MM.1S (cell line): ENCODE measurements at regions not wholly inside any gene's neighbourhood (a gene's known extent, or its start where the extent isn't known, plus 50 kb on each side); places are given as distances from the start of the nearest gene placed in this dataset.

Experiments used
- DNase-seq: peaks from one replicate; pipeline ENCODE4 v3.0.0-alpha.2; 2015
- H2AFZ ChIP-seq: fragments of 300-600 bp; sonication (generic); 2 replicates; pipeline ENCODE4 v1.6.0; 2016; ENCODE audit warnings: antibody characterized with exemption, low read length
- H3F3A ChIP-seq: fragments of 300-600 bp; sonication (generic); 2 replicates; pipeline ENCODE4 v1.6.1; 2016; ENCODE audit warnings: mild to moderate bottlenecking, antibody characterized with exemption, low read length, moderate library complexity, mixed read lengths; ENCODE audit not compliant: insufficient read depth
- H3K27ac ChIP-seq: fragments of 300-600 bp; sonication (generic); 2 replicates; pipeline ENCODE4 v1.5.1; 2016; ENCODE audit warnings: mild to moderate bottlenecking, low read length
- H3K27me3 ChIP-seq: fragments of 300-600 bp; sonication (generic); replicated peaks from 2 replicates; pipeline ENCODE4 v1.6.0; 2016; ENCODE audit warnings: low read length; ENCODE audit not compliant: insufficient read depth
- H3K36me3 ChIP-seq: fragments of 300-600 bp; sonication (generic); replicated peaks from 2 replicates; pipeline ENCODE4 v1.6.1; 2016; ENCODE audit warnings: mild to moderate bottlenecking, low read length, mixed read lengths; ENCODE audit not compliant: insufficient read depth
- H3K4me1 ChIP-seq: fragments of 300-600 bp; sonication (generic); 2 replicates; pipeline ENCODE4 v1.6.1; 2016; ENCODE audit warnings: low read length, mixed read lengths
- H3K4me2 ChIP-seq: fragments of 300-600 bp; sonication (generic); 2 replicates; pipeline ENCODE4 v1.6.0; 2016; ENCODE audit warnings: low read depth, low read length
- H3K4me3 ChIP-seq: fragments of 300-600 bp; sonication (generic); 2 replicates; pipeline ENCODE4 v1.5.1; 2016; ENCODE audit warnings: low read length, mixed read lengths
- H3K79me2 ChIP-seq: fragments of 300-600 bp; sonication (generic); 2 replicates; pipeline ENCODE4 v1.6.1; 2016; ENCODE audit warnings: mixed run types, low read length, mixed read lengths
- H3K9ac ChIP-seq: fragments of 300-600 bp; sonication (generic); 2 replicates; pipeline ENCODE4 v1.6.1; 2016; ENCODE audit warnings: low read length, mixed read lengths
- H3K9me2 ChIP-seq: fragments of 300-600 bp; sonication (generic); replicated peaks from 2 replicates; pipeline ENCODE4 v1.6.1; 2016; ENCODE audit warnings: mild to moderate bottlenecking, low read length, mixed read lengths; ENCODE audit not compliant: insufficient read depth
- H3K9me3 ChIP-seq: fragments of 300-600 bp; sonication (generic); replicated peaks from 2 replicates; pipeline ENCODE4 v1.6.1; 2016; ENCODE audit warnings: mild to moderate bottlenecking, low read length, mixed read lengths; ENCODE audit not compliant: insufficient read depth
- H4K20me1 ChIP-seq: fragments of 300-600 bp; sonication (generic); 2 replicates; pipeline ENCODE4 v1.6.1; 2016; ENCODE audit warnings: mild to moderate bottlenecking, low read length, moderate library complexity, mixed read lengths; ENCODE audit not compliant: insufficient read depth
- EZH2 ChIP-seq: fragments of 300-600 bp; sonication (generic); optimal IDR thresholded peaks from 2 replicates; pipeline ENCODE3; 2017; ENCODE audit warnings: low read depth, mild to moderate bottlenecking, antibody characterized with exemption, low read length, mixed read lengths
- EZH2phosphoT487 ChIP-seq: fragments of 300-600 bp; sonication (generic); IDR thresholded peaks from 2 replicates; pipeline ENCODE4 v1.6.1; 2018; ENCODE audit warnings: antibody characterized with exemption, low read length
- TF ChIP-seq, protein P1 (sequence below): fragments of 300-600 bp; sonication (generic); IDR thresholded peaks from 2 replicates; pipeline ENCODE4 v1.5.1; 2016; ENCODE audit warnings: antibody characterized with exemption, low read length, mixed read lengths

DNA sequence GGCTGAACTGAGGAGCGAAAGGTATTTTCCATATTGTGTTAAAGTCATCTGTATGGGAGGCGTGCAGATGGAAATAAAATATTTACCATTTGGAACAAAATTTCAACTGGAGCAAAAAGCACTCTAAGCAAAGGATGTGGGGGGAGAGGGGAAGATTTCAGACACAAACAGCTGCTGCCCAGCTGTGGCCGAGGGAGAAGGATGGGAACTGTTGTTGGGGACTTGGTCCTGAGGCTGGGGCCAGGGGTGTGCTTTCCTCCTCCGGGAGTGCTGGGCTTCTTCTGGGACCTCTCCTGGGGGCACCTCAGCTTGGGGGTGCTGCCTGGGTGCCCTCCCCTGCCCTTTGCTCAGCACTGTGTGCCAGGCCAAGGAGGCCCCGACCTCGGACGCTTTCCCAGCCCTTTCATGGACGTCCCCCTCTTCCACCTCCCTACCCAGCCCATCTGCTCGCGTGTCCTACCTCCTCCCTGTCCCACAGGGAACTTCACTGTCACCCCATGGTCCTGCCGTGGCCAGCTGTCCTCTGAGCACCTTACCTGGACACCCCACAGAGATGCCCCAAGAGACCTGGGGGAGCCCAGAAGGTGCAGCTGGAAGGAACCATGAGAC lies 101.9 kb upstream of the COL5A1 start:
- Histone ChIP-seq H3K4me3 (no peak overlapping the region), H4K20me1 (no peaks in the 10 kb centered on the region), H2AFZ (no peak overlapping the region), H3K4me1 (no peaks in the 10 kb centered on the region), H3K9ac (no peak overlapping the region), H3K36me3 (no peaks in the 10 kb centered on the region), H3K9me2 (no peaks in the 10 kb centered on the region), H3K79me2 (no peaks in the 10 kb centered on the region), H3K27me3 (peaks cover 98% of the 10 kb centered on the region), H3K4me2 (no peak overlapping the region), H3F3A (no peaks in the 10 kb centered on the region), H3K9me3 (no peaks in the 10 kb centered on the region), H3K27ac (no peak overlapping the region)
- TF ChIP-seq EZH2phosphoT487 (no peak), EZH2 (no peak)
- TF ChIP-seq, protein P1, sequence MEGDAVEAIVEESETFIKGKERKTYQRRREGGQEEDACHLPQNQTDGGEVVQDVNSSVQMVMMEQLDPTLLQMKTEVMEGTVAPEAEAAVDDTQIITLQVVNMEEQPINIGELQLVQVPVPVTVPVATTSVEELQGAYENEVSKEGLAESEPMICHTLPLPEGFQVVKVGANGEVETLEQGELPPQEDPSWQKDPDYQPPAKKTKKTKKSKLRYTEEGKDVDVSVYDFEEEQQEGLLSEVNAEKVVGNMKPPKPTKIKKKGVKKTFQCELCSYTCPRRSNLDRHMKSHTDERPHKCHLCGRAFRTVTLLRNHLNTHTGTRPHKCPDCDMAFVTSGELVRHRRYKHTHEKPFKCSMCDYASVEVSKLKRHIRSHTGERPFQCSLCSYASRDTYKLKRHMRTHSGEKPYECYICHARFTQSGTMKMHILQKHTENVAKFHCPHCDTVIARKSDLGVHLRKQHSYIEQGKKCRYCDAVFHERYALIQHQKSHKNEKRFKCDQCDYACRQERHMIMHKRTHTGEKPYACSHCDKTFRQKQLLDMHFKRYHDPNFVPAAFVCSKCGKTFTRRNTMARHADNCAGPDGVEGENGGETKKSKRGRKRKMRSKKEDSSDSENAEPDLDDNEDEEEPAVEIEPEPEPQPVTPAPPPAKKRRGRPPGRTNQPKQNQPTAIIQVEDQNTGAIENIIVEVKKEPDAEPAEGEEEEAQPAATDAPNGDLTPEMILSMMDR: no peak
- DNase-seq: no peak

DNA sequence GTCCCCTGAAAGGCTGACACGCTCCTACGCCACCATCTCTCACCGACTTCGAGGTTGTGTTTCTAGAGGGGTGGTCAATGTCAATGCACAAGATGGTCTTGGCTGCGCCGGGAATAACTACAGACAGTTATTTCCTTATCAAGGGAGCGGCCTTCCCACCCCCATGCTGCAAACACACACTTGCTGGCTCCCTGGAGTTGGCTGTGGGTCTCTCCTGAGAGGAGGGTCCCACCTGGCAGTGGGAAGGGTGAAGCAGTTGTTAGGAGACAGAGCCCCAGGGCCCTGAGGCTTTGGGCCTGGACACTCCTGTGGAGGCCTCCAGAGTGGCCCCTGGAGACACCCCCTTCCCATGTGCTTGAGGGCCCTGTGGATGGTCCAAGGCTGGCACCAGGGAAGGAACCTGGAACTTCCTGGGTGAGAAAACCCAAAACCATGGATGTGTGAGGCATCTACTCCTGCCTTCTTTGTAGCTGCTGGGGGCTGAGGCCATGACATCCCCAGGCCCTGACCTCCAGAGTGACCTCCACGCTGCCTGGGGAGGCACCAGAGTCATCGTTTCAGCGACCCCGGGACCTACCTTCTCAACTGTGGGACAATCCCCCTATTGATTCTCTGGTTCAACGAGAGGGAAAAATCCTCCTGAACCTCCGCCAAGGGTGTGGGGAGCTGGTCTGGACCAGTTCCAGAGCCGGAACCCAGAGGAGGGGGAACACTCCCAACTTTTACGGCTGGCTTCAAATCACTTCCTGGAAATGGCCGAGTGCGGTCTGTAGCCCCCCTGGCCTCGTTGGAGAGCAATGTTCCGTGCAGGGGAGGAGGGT lies 101.1 kb upstream of the COL5A1 start:
- Histone ChIP-seq H3K79me2 (no peaks in the 10 kb centered on the region), H3K4me1 (no peaks in the 10 kb centered on the region), H3K36me3 (no peaks in the 10 kb centered on the region), H3K27ac (no peak overlapping the region), H3K27me3 (peaks cover 98% of the 10 kb centered on the region), H3K4me2 (no peak overlapping the region), H3K9me2 (no peaks in the 10 kb centered on the region), H3K9ac (no peak overlapping the region), H4K20me1 (no peaks in the 10 kb centered on the region), H3F3A (no peaks in the 10 kb centered on the region), H3K4me3 (no peak overlapping the region), H3K9me3 (no peaks in the 10 kb centered on the region), H2AFZ (no peak overlapping the region)
- no peak for TF ChIP-seq EZH2phosphoT487
- no peak for TF ChIP-seq EZH2
- TF ChIP-seq, protein P1: no peak
- DNase-seq: no peak

DNA sequence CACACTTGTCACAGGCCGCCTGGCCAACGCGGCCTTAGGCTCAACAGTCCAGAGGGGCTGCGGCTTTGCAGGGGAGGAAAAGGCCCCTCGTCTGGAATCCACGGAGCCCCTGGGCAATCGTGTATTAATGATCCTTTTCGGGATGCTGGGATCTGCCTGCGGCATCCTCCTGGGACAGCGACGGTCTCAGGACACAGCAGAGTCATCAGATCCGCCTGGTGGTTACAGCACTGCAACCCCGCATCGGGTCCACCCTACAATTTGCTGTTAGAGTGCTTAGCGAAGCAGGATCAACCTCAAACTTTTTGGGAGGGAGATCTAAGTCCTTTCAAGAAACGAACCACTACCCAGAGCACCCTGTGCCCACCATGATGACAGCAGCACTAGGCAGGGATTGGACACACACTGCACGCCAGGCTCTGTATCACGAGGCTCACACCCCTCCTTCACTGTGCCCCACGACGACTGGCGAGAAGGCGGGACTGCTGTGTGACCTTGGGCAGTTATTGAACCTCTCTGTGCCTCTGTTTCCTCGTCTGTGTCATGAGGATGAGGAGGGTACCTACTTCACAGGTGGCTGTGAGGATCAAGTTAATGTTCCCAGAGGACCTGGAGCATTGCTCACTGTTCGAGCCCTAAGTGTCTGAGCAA lies 100.4 kb upstream of the COL5A1 start:
- H3K4me3 ChIP-seq: no peak overlapping the region

More for the DNA sequence above, 100.4 kb upstream of the COL5A1 start:
- H3F3A ChIP-seq: no peaks in the 10 kb centered on the region
- no peaks in the 10 kb centered on the region for H3K9me2 ChIP-seq
- H3K4me1 ChIP-seq: no peaks in the 10 kb centered on the region
- H3K79me2 ChIP-seq: no peaks in the 10 kb centered on the region
- TF ChIP-seq EZH2phosphoT487 (no peak), EZH2 (no peak)
- TF ChIP-seq, protein P1: no peak
- no peak overlapping the region for H3K27ac ChIP-seq
- peaks cover 98% of the 10 kb centered on the region for H3K27me3 ChIP-seq
- H3K4me2 ChIP-seq: no peak overlapping the region
- no peaks in the 10 kb centered on the region for H4K20me1 ChIP-seq
- no peak overlapping the region for H3K9ac ChIP-seq
- H3K36me3 ChIP-seq: no peaks in the 10 kb centered on the region
- H2AFZ ChIP-seq: no peak overlapping the region
- no peaks in the 10 kb centered on the region for H3K9me3 ChIP-seq
- DNase-seq: no peak
